H4 (cell line): ENCODE measurements at regions not wholly inside any gene's neighbourhood (a gene's known extent, or its start where the extent isn't known, plus 50 kb on each side); places are given as distances from the start of the nearest gene placed in this dataset.

Experiments used
- DNase-seq: peaks from one replicate; pipeline ENCODE4 v3.0.0-alpha.2; 2015; ENCODE audit warnings: low spot score

DNA sequence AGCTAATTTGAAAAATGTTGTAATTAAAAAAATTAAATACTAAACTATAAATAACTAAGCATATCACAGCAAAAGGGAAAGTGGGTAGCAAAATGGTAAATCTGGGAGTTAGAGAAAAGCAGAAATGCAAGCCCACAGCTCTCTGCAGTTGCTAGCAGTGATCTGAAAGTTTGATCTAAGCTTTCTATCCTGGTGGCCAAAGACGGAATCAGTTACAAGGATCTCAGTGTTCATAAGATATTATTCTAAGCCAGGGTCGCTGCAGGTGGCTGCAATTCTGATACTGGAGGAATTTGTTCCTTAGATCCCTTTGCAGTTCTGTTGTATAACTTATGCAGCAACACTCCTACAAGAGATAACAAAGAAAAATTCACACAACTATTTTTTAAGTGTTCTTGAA is 363.7 kb downstream of the SETD4 start:
- no peak for DNase-seq

DNA sequence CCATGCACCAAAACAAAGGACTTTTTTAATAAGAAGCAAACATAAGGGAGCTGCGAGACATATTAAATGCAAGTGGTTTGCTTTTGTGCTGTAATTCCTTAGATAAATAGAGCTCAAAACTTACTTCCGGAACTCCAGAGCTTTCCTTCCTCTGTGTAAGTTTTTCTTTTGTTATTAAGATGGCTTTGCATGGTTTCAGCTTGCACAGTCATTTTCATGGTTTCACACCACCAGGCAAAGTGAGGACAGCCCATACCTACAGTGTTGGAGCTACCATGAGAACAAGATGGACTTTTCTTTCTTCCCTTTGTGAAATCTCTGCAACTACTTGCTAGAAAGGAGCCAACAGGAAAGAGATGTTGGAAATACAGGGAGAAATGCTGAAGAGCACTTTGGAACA is 368.0 kb downstream of the SETD4 start:
- no peak for DNase-seq

DNA sequence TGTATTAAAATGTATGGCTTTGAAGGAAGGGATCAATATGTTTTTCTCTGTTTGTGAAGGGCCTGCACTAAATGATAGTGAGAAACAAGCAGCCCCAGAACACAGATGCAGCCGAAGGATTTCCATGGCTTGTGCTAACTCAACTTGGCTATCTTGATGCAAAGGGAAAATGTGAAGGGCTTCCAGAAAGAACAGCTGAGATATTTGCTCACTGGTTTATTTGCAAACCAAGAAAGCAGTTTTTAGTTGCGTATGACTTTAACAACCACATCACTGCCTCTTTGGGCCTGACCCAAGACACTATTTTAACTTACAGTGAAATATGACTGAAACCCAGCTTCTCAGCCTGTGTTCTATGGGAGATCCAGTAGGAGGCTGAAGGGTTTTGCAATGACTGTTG is 369.9 kb downstream of the SETD4 start:
- no peak for DNase-seq

DNA sequence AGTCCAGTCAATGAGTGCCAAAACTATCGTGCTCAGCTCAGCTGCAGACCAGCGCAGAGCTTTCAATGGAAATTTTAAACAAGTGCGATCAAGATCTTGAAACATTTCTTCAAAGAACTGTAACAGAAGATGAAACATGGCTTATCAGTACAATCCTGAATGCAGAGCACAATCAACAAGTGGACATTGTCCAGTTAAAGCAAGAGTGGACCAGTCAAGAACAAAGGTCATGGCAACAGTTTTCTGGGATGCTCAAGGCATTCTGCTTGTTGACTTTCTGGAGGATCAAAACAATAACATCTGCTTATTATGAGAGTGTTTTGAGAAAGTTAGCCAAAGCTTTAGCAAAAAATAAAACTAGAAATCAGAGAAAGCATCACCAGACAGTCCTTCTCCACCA is 374.2 kb downstream of the SETD4 start:
- DNase-seq = no peak

DNA sequence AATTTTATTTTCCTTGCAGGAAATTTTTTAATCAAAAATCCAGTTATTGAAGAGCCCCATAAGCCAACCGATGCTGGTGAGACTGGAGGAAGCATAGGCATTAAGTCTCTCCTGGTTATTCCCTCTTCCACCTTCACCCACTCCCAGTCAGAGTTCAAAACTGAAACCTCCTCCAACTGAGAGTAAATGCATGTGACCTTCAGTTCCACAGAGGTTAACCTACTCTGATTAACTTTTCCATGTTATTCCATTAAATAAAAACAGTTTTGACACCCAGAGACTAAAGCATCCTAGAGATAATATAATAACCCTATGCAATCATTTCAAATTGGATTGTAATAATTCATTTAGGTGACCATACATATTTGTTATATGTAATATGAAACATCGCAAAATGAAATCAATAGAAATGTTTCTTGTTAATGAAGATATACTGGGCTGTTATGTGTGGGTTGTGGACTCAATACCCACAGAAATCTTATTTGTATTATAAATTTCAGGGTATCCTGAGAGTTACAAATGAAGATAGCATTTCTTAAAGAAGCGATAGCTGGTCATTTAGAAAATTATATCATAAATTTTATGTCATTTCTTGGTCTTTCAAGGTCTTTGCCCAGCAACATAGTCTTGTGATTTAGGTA is 376.5 kb downstream of the SETD4 start:
- DNase-seq = no peak

DNA sequence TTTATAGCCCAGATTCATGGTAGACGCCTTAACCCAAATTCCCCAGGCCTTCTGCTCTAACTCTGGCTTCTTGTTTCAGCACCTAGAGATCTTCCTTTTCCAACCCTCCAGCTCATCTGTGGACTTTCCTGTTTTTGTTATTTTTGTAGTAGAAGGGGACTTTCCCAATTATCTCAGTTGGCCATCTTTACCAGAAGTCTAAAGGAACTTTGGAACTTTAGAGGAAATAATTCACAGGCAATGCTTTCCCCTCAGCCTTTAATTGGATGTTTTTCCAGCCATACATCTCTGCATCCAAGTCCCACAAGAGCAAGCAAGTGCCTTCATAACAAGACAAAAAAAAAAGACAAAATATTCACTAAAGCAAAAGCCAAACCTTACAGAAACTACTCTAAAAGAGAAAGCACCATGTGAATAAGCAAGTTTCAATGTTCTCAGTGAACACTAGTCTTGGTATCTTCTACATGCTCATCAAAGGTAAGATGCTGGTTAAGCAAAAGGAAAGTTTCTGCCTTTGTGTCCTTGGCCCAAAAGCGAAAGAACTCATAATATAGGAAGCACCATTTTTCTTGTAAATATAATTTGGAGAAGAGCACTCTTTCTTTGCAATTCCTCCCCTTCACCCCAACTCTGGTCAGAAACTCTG is 377.3 kb downstream of the SETD4 start:
- no peak for DNase-seq

DNA sequence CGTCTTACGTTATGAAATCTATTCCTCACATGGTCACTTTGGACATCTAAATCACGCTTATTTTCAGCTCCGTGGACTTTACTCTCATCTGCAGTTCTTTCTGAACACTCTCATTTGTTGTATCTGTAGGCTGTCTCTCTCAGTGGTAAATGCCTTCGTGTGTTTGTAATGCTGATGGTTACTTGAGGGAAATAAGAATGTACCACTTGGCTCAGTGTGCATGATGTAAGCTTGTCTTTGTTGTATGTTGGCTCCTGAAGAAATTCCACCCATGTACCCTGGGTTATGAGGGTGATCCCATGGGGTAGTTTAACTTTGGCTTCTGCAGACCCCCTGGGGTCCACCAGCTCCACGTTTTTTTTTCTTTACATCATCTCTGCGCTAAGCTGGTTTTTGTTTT is 378.4 kb downstream of the SETD4 start:
- no peak for DNase-seq

DNA sequence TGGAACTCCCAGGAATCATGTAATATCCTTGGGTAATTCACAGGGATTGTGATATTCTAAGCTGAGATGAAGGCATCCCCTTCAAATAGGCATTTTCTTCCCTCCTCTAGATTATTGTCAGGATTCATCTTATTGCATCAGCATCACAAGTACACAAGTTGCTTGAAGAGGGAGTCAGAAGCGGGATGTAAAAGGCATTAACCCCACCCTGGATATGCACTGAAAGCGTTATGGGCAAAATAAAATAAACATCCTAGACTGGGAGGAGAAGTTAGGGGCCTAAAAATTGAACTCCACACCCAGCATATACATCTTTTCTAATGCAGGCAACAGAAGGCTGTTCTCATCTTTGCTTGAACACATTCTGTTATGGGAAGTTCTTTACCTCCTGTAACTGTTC is 381.2 kb downstream of the SETD4 start:
- DNase-seq = no peak

DNA sequence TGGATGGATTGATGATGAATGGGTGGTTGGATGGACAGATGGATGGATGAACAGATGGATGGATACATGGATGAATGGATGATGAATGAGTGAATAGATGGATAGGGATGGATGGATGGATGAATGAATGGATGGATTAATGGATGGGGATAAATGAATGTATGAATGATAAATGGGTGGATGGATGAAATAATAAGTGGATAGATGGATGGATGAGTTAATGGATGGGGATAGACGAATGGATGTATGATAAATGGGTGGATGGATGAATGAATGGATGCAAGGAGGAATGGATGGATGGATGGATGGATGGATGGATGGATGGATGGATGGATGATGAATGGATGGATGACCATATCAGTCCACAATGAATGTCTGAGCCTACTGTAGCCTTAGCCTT is 381.9 kb downstream of the SETD4 start:
- no peak for DNase-seq

DNA sequence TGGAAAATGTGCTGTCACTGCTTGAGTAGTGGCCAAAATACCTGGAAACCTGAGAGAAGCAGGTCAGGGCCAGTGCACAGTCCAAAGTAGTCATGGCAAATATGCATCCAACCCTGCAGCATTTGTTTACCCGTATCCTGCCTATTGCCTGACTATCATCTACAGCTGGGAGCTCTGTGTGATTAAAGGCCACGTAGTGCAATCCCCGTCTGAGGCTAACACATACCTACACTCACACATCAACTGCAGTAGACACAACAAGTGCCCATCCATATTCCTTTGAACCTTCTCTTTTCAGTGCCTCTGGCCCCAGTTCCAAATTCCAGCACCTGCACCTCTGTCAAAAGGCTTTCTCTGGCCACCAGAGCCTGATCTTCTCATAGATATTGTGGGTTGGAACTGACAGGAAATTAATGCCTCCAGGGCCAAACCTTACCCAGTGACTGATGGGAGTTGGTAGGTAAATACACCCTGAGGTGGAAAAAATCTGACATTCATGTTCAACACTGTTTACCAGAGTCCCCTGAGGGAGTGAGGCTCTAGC is 383.0 kb downstream of the SETD4 start:
- DNase-seq = no peak

DNA sequence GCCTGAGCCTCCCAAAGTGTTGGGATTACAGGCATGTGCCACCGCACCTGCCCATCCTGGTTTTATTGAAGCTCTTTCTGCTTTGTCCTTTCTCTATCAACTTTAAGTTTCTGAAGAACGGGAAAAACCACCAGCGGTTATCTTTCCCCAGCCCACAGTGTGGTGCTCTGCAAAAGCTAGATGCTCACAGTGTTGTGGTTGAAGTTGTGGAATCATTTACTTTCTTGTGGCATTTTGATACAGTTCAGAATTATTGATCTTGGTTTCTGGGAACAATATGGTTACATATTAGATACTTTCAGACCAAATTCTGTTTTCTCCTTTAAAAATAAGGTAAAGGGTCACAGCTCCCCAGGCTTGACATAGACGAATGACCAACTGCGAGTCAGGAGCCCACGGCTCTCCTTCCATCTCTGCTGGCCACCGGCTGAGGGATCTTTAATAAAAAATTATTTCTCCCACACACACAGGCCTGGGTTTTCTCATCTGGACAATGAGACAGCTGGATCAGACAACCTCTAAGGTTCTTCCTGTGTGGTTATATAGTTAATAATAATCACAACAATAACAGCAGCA is 385.3 kb downstream of the SETD4 start:
- DNase-seq = no peak

DNA sequence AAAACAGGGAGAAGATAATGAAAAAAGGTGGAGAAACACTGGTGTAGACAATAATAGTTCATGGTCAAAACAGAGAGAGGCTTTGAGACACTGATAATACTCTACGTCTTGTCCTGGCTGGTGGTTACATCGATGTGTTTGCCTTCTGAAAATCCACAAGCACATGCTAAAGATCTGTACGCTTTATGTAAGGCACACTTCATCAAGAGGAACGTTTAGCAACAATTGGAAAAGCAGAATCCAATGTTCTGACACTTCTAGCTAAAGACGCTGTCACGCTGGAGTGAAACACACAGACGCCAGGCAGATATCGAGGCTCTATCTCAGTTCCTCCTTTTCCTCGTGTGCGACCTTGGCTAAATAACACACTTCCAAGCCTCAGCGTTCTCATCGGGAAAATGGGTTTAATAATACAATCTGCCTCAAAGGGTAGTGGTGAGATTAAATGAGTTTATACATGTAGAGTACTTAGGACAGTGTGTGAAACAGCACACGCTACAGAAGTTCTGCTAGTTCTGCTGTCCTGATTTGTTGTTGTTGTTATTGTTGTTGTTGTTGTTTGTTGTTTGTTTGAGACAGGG is 386.1 kb downstream of the SETD4 start:
- DNase-seq = no peak

DNA sequence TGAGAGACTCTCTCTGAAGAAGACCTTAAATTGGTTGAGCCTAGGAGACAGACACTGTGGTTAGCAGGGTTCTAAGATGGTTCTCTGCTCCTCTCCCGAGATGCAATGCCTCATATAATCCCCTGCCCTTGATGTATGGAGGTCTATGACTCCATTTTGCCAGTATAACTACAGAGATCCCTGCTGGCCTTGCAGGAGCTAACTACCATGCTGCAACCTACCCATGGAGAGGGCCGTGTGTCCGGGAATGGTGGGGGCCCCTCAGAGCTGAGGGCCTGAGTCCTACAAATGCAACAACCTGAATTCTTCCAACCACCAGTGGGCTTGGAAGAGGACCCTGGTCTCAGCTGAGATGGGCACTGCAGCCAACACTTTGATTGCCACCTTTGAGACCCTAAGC is 388.0 kb downstream of the SETD4 start:
- no peak for DNase-seq

DNA sequence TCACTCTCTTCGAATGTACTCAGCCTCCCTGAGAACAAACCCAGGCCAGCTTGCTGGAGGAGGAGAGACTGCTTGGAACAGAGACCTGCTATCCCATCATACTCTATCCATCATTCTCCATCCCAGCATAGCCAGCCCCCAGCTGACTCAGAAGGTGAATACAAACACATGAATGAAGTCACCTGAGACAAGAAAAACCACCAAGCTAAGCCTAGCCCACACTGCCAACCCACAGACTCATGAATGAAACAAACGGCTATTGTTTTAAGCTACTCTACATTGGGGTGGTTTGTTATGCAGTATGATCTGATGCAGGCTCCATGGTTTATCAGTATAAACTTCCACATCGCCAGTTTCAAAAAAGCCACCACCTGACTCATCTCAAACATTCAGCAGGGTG is 395.6 kb downstream of the SETD4 start:
- DNase-seq = peak; percentile 70

DNA sequence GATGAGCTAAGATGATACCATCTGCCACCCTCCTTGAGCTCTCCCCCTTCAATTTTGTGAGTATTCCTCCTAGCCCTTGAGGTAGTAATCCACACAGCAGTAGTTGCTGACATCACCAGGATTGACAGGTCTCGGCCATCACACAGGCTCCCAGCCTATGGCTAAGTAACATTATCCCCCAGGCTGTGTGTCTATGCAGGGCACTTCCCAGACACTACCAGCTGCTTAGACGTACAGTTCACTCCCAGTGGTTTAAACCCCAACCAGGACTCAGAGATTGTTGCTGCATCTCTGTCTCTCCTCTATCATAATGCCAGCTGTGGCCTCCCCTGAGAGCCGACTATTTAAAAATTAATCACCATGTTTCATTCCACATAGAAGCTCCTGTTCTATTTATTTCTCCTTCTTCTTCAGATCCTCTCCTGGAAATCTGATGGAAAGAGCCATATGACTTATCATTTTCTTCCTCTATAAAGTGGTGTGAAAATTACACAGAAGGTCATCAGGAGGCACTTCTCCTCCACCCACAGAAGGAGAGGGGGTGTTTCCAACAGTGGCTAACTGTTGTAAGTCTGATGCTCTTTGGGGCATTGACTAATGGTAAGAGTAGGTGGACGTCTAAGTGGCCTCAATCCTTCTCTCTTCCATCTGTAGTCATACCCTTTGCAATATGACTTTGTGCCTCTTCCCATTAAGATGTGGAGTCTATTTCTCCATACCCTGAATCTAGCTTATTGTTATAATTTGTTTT is 396.3 kb downstream of the SETD4 start:
- no peak for DNase-seq

DNA sequence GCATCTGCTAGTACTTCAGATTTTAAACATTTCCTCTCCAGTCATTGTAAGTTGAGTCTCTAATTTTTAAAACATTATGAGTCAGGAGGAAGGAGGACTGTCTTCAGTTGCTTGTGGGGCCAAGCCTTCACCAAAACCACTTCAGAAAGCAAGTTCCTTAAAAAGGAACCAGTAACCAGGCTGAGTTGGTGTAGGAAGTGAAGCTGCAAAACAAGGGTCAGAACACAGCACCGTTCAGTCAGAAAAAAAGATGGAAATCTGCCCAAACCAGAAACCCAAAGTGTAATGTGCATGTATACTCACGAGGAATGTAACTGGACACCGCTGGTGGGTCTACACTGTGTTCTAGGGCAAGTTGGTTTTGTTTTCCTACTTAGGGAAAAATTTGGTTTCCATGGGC is 402.1 kb downstream of the SETD4 start:
- DNase-seq = peak; percentile 77

DNA sequence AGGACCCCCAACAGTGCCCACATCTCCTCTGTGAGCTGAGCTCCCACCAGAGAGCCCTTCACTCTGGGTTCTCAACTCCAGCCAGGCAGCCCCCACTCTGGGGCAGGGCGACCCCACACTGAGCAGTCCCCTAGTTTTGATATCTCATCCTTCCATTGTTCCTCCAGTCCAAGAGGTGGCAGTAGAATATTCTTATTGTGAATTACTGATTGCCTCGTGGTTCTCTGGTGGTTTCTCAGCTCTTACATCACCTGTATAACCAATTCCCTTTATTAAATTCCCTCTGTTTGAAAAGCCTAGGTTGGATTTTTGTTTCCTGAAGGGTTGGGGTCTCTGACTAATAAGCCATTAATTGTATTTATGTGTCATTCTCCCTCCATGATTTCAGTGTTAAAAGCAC is 407.5 kb downstream of the SETD4 start:
- no peak for DNase-seq

DNA sequence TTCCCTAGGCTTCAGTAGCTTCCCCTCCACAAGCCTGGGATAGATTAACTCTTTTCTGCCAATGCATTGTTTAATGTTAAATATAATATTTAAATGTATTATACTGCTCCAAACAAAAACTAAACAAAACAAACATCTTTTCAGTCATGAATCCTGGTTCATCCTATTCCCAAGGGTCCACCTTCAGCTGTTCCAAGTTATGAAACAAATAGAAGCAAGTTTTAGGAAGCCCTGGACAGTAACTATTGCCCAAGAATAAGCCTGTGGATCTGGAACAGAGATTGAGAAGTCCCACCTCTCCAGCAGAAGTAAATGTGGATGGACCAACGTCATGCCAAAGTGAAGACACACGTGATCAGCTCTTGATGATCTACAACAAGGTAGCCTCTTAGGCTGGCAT is 408.1 kb downstream of the SETD4 start:
- no peak for DNase-seq

DNA sequence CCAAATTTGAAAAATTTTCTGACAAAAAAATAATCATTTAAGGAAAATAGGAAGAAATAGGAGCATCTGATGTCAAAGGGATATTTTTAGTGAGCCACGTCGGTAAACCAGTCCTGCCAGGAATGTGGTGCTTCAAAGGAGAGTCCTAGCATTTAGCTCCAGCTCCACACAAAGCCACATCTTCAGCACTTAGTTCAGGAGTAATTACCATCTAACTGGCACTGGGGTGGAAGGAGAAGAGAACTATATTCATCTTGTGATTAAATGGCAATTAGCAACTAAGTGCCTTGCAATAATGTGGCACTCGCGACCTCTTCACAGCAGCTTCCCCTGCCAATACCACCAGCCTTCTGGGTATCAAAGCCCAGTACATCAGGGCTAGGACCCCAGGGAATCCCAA is 409.1 kb downstream of the SETD4 start:
- DNase-seq = no peak

DNA sequence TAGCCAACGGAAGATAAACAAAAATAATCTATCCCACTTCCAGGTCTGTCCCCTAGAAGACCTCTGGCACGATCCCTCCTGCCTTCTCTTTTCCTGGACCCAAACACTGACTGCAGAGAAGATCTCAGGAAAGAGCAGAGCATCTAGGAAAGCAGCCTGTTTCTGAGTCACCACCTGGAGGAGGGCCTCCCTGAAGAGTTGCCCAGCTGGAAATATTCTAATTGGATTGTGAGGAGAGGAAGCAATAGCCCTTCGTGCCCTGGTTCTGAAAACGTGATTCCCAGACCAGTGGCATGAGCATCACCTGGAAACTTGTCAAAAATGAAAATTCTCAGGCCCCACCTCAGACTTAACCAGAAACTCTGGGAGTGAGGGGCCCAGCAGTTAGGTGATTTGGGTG is 411.1 kb downstream of the SETD4 start:
- DNase-seq = peak; percentile 39

DNA sequence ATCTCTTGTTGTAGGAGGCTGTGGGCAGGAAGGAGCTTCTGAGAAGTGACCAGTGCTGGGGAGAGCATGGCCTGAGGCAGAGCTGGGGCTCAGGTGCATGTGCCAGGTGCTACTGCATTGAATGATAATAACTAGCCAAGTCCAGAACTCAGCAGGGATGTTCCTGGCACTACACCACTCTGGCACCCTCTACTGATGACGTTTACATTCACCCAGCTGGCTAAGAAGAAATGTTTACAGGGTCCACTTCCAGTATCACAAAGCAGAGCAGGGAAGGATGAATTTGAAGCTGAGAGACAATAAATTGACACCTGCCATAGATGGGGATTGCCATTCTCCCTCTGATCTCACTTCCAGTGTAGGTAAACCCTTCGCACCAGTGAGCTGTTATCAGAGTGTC is 411.8 kb downstream of the SETD4 start:
- peak; percentile 43 for DNase-seq

DNA sequence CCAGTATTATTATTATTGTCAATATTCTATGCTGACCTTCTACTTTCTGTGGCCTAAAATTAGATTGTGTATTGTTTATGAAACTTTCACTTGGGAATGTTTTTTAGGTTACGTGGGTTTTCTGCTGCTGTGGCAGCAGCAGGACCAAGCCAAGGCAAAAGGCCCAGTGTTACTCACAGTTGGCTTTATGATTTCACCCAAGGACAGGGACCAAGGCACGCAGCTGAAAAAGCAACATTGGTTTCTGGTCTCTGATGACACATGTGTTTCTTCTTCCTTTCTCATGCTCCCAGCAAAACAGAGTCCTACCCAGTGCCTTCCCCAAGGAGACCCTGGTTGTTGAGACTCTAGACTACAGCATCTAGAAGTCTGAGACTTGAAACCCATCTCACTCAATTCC is 413.7 kb downstream of the SETD4 start:
- DNase-seq = no peak
